Epithelial cell of esophagus (primary cell): ENCODE measurements at regions not wholly inside any gene's neighbourhood (a gene's known extent, or its start where the extent isn't known, plus 50 kb on each side); places are given as distances from the start of the nearest gene placed in this dataset.

ENCODE experiments used
- DNase-seq: peaks from one replicate; pipeline ENCODE4 v3.0.0; 2010; ENCODE audit warnings: low read depth
- H3K4me3 ChIP-seq: 2 replicates; pipeline ENCODE4 v1.5.1; 2011; ENCODE audit warnings: mild to moderate bottlenecking, low read length, control low read depth
- CTCF ChIP-seq: IDR thresholded peaks from 2 replicates; pipeline ENCODE4 v1.5.1; 2011; ENCODE audit warnings: low read depth, mild to moderate bottlenecking, low read length, control low read depth, inconsistent platforms; ENCODE audit not compliant: insufficient read depth; ENCODE audit errors: missing control alignments

GRCh38 chr4:62394766-62395165 lies 1194.6 kb downstream of the ADGRL3 start:
- TF ChIP-seq CTCF: no peak
- no peak overlapping the region for H3K4me3 ChIP-seq
- no peak for DNase-seq

GRCh38 chr4:62387808-62388207 lies 1187.7 kb downstream of the ADGRL3 start:
- DNase-seq: no peak
- no peak for TF ChIP-seq CTCF
- H3K4me3 ChIP-seq: no peak overlapping the region

- no peak overlapping the region for H3K4me3 ChIP-seq
- TF ChIP-seq CTCF: no peak
Observed at GRCh38 chr4:62377700-62378099, 1177.6 kb downstream of the ADGRL3 start.

GRCh38 chr4:62377245-62377644 lies 1177.1 kb downstream of the ADGRL3 start:
- no peak overlapping the region for H3K4me3 ChIP-seq
- no peak for TF ChIP-seq CTCF
- DNase-seq: no peak

More at GRCh38 chr4:62377700-62378099, 1177.6 kb downstream of the ADGRL3 start:
- DNase-seq: no peak

- H3K4me3 ChIP-seq: no peak overlapping the region
- no peak for DNase-seq
- no peak for TF ChIP-seq CTCF
Observed at GRCh38 chr4:62366939-62367338, 1166.8 kb downstream of the ADGRL3 start.

GRCh38 chr4:62360156-62360545 lies 1160.0 kb downstream of the ADGRL3 start:
- no peak for TF ChIP-seq CTCF
- no peak overlapping the region for H3K4me3 ChIP-seq
- DNase-seq: no peak

- TF ChIP-seq CTCF: no peak
- DNase-seq: no peak
- H3K4me3 ChIP-seq: no peak overlapping the region
Observed at GRCh38 chr4:62359441-62360155, 1159.5 kb downstream of the ADGRL3 start.
